OCI-LY3 (cell line): ENCODE measurements at regions not wholly inside any gene's neighbourhood (a gene's known extent, or its start where the extent isn't known, plus 50 kb on each side); places are given as distances from the start of the nearest gene placed in this dataset.

Experiments used
- H2AFZ ChIP-seq: fragments of 200-600, 300-600 bp; shearing (Covaris generic); 2 replicates; pipeline ENCODE4 v1.6.0; 2014; ENCODE audit warnings: antibody characterized with exemption, low read depth, low read length
- H3K27ac ChIP-seq: fragments of 200-600, 300-600 bp; sonication (generic); 2 replicates; pipeline ENCODE4 v1.5.1; 2014; ENCODE audit warnings: mild to moderate bottlenecking, low read length, moderate library complexity, mixed read lengths
- H3K27me3 ChIP-seq: fragments of 200-600, 300-600 bp; sonication (generic); 2 replicates; pipeline ENCODE4 v1.6.1; 2014; ENCODE audit warnings: low read depth, low read length, mixed read lengths
- H3K36me3 ChIP-seq: fragments of 200-600, 300-600 bp; sonication (generic); replicated peaks from 2 replicates; pipeline ENCODE3; 2014; ENCODE audit warnings: low read depth, low read length, mixed read lengths
- H3K4me1 ChIP-seq: fragments of 300-600, 200-600 bp; sonication (generic); 2 replicates; pipeline ENCODE4 v1.6.1; 2014; ENCODE audit warnings: low read length, mixed read lengths
- H3K4me2 ChIP-seq: fragments of 200-600, 300-600 bp; sonication (generic); 2 replicates; pipeline ENCODE4 v1.6.1; 2014; ENCODE audit warnings: low read length, mixed read lengths
- H3K4me3 ChIP-seq: fragments of 300-600, 200-600 bp; sonication (generic); 2 replicates; pipeline ENCODE4 v1.5.1; 2014; ENCODE audit warnings: antibody characterized with exemption, mild to moderate bottlenecking, low read length, moderate library complexity
- H3K79me2 ChIP-seq: fragments of 300-600, 200-600 bp; shearing (Covaris generic); 2 replicates; pipeline ENCODE4 v1.6.1; 2014; ENCODE audit warnings: mild to moderate bottlenecking, low read length, mixed read lengths
- H3K9ac ChIP-seq: fragments of 300-600, 200-600 bp; shearing (Covaris generic); 2 replicates; pipeline ENCODE4 v1.6.0; 2014; ENCODE audit warnings: mild to moderate bottlenecking, low read length, moderate library complexity
- H3K9me3 ChIP-seq: fragments of 200-600, 300-600 bp; shearing (Covaris generic); 2 replicates; pipeline ENCODE4 v1.6.1; 2014; ENCODE audit warnings: low read length, mixed read lengths; ENCODE audit not compliant: insufficient read depth
- H4K20me1 ChIP-seq: fragments of 200-600, 300-600 bp; sonication (generic); 2 replicates; pipeline ENCODE4 v1.6.1; 2016; ENCODE audit warnings: low read length, mixed read lengths; ENCODE audit not compliant: insufficient read depth
- CTCF ChIP-seq: fragments of 200-600, 300-600 bp; sonication (generic); IDR thresholded peaks from 2 replicates; pipeline ENCODE4 v1.5.1; 2014; ENCODE audit warnings: antibody characterized with exemption, low read length, low read depth
- EZH2phosphoT487 ChIP-seq: fragments of 200-600 bp; shearing (Covaris generic); IDR thresholded peaks from 2 replicates; pipeline ENCODE4 v1.6.1; 2018; ENCODE audit warnings: antibody characterized with exemption, mixed run types, low read depth

GRCh38 chr5:67816456-67816855 is 399.1 kb upstream of the PIK3R1 start:
- H3K4me2 ChIP-seq: no peak overlapping the region

GRCh38 chr5:67815455-67816391 is 399.8 kb upstream of the PIK3R1 start:
- Histone ChIP-seq H3K4me3 (no peak overlapping the region), H3K4me1 (no peaks in the 10 kb centered on the region), H3K27ac (no peak overlapping the region), H3K79me2 (no peaks in the 10 kb centered on the region), H2AFZ (no peak overlapping the region), H4K20me1 (no peaks in the 10 kb centered on the region), H3K4me2 (no peak overlapping the region), H3K27me3 (no peaks in the 10 kb centered on the region), H3K9ac (no peak overlapping the region), H3K9me3 (no peaks in the 10 kb centered on the region), H3K36me3 (no peaks in the 10 kb centered on the region)
- TF ChIP-seq EZH2phosphoT487 (no peak), CTCF (no peak)

More at GRCh38 chr5:67816456-67816855, 399.1 kb upstream of the PIK3R1 start:
- Histone ChIP-seq H3K4me1 (no peaks in the 10 kb centered on the region), H3K79me2 (no peaks in the 10 kb centered on the region), H3K9ac (no peak overlapping the region), H4K20me1 (no peaks in the 10 kb centered on the region), H3K4me3 (no peak overlapping the region), H2AFZ (no peak overlapping the region), H3K27me3 (no peaks in the 10 kb centered on the region), H3K36me3 (no peaks in the 10 kb centered on the region), H3K27ac (no peak overlapping the region), H3K9me3 (no peaks in the 10 kb centered on the region)
- no peak for TF ChIP-seq EZH2phosphoT487
- no peak for TF ChIP-seq CTCF

GRCh38 chr5:67814569-67815311 is 400.8 kb upstream of the PIK3R1 start:
- no peaks in the 10 kb centered on the region for H4K20me1 ChIP-seq
- H3K4me1 ChIP-seq: no peaks in the 10 kb centered on the region
- H3K79me2 ChIP-seq: no peaks in the 10 kb centered on the region
- H3K36me3 ChIP-seq: no peaks in the 10 kb centered on the region
- H3K27me3 ChIP-seq: no peaks in the 10 kb centered on the region
- H3K4me2 ChIP-seq: no peak overlapping the region
- H3K27ac ChIP-seq: no peak overlapping the region
- no peak overlapping the region for H2AFZ ChIP-seq
- H3K9ac ChIP-seq: no peak overlapping the region
- no peaks in the 10 kb centered on the region for H3K9me3 ChIP-seq
- no peak overlapping the region for H3K4me3 ChIP-seq
- TF ChIP-seq EZH2phosphoT487: no peak
- no peak for TF ChIP-seq CTCF

GRCh38 chr5:67813877-67814539 is 401.5 kb upstream of the PIK3R1 start:
- Histone ChIP-seq H3K79me2 (no peaks in the 10 kb centered on the region), H3K27me3 (no peaks in the 10 kb centered on the region), H3K4me3 (no peak overlapping the region), H3K4me1 (no peaks in the 10 kb centered on the region), H2AFZ (no peak overlapping the region), H3K4me2 (no peak overlapping the region), H3K36me3 (no peaks in the 10 kb centered on the region), H3K27ac (no peak overlapping the region), H4K20me1 (no peaks in the 10 kb centered on the region), H3K9me3 (no peaks in the 10 kb centered on the region), H3K9ac (no peak overlapping the region)
- TF ChIP-seq EZH2phosphoT487 (no peak), CTCF (no peak)
